Fibroblast of villous mesenchyme (primary cell): ENCODE measurements at regions not wholly inside any gene's neighbourhood (a gene's known extent, or its start where the extent isn't known, plus 50 kb on each side); places are given as distances from the start of the nearest gene placed in this dataset.
A peak's percentile ranks its signal among the peaks of the same experiment; 100 is the strongest.

ENCODE experiments used
- DNase-seq: peaks from one replicate; pipeline ENCODE4 v3.0.0-alpha.2; 2010; ENCODE audit warnings: low read depth
- H3K4me3 ChIP-seq: 2 replicates; pipeline ENCODE4 v1.5.1; 2011; ENCODE audit warnings: low read depth, mild to moderate bottlenecking, low read length
- TF ChIP-seq, protein P1 (sequence below): IDR thresholded peaks from 2 replicates; pipeline ENCODE4 v1.5.1; 2012; ENCODE audit warnings: low read depth, mild to moderate bottlenecking, low read length; ENCODE audit not compliant: insufficient read depth

GRCh38 chr12:89212339-89212771, 139.9 kb downstream of the DUSP6 start:
- peak; percentile 27 for DNase-seq
- no peak overlapping the region for H3K4me3 ChIP-seq
- TF ChIP-seq, protein P1, sequence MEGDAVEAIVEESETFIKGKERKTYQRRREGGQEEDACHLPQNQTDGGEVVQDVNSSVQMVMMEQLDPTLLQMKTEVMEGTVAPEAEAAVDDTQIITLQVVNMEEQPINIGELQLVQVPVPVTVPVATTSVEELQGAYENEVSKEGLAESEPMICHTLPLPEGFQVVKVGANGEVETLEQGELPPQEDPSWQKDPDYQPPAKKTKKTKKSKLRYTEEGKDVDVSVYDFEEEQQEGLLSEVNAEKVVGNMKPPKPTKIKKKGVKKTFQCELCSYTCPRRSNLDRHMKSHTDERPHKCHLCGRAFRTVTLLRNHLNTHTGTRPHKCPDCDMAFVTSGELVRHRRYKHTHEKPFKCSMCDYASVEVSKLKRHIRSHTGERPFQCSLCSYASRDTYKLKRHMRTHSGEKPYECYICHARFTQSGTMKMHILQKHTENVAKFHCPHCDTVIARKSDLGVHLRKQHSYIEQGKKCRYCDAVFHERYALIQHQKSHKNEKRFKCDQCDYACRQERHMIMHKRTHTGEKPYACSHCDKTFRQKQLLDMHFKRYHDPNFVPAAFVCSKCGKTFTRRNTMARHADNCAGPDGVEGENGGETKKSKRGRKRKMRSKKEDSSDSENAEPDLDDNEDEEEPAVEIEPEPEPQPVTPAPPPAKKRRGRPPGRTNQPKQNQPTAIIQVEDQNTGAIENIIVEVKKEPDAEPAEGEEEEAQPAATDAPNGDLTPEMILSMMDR: no peak

GRCh38 chr12:89211456-89211855, 140.8 kb downstream of the DUSP6 start:
- no peak overlapping the region for H3K4me3 ChIP-seq
- no peak for DNase-seq
- TF ChIP-seq, protein P1: no peak

DNA sequence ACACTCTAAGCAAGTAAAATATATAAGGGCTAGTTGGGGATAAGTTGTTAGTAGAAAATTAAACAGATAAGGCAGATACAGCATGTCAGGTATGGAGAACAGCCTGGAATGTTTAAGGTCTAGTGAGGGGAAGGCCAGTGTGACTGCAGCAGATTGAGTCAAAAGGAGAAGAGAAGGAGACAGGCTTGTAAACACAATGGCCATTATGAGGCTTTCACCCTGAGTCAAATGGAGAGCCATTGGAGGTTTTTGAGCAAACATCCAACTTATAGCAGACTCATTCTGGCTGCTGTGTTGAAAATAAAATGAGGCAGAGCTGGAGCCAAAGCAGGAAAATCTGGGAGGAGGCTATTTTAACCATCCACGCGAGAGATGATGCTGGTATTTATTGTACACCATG, 142.0 kb downstream of the DUSP6 start:
- TF ChIP-seq, protein P1: no peak
- no peak for DNase-seq
- no peak overlapping the region for H3K4me3 ChIP-seq

- peak; percentile 76 for DNase-seq
- TF ChIP-seq, protein P1: no peak
- no peak overlapping the region for H3K4me3 ChIP-seq
Observed at GRCh38 chr12:89208661-89209096, 143.6 kb downstream of the DUSP6 start.

DNA sequence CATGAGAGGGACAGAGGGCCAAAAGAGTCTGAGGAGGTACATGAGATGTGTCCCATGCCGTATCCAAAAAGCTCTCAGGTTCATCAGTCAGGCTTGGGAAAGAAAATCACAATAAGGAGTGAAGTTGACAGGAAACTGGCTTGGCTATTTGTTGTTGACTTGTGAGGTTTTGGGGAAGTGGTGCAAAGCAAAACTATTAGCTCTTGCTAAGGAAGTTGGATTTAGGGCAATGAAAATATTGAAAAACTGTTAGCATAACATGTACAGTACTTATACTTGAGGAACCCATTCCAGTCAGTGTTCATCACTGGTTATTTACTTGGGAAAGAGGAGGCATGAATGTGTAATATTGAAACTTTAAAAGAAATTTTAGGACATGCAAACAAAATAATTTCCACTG, 145.9 kb downstream of the DUSP6 start:
- TF ChIP-seq, protein P1: no peak
- no peak overlapping the region for H3K4me3 ChIP-seq
- DNase-seq: no peak

DNA sequence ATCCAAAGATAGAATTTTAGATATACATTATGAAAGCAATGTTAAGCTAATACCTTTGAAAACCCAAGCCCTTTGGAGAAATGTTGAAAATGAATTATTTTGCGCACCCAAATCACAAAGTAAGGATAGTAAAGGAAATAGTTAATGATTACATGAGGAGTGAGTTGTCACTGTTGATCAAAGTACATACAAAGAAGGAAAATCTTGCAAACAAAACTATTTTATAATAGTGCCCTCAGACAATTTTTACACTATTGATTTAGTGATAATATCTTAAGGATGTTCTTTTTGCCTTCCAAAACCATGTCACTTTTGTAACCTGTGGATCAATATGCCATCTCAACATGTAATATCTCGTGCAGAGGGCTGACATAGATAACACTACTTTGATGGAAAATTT, 146.8 kb downstream of the DUSP6 start:
- no peak for DNase-seq
- H3K4me3 ChIP-seq: no peak overlapping the region
- TF ChIP-seq, protein P1: no peak

DNA sequence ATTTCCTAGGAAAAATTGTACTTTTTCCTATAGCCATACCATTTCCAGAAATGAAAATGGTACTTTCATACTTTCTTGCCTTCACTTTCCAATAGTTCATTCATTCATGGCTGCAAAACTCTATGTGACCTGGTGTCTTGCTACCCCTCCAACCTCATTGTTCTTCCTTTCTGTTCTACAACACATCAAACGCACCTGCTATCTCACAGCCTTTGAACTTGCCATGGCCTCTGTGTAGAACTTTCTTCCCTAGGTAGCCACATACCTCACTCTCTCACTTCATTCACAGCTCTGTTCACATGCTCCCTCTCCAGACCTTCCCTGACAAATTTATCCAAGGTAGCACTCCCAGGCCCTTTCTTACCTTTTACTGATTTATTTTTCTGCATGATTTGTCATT, 149.2 kb downstream of the DUSP6 start:
- H3K4me3 ChIP-seq: no peak overlapping the region
- TF ChIP-seq, protein P1: no peak
- no peak for DNase-seq
